ENCODE measurements at regions not wholly inside any gene's neighbourhood (a gene's known extent, or its start where the extent isn't known, plus 50 kb on each side); places are given as distances from the start of the nearest gene placed in this dataset.
"Not testable (repeated sequence)": the region's sequence is repeated elsewhere in the genome, so short reads cannot be mapped to it uniquely, and the experiment has no call there.

GRCh38 chr14:38705220-38705619 lies 397.8 kb downstream of the SEC23A start:
- no peak for DNase-seq (ENCODE audit: low spot score)
- H3K4me3 Mint-ChIP-seq (ENCODE audit: low read depth): no peak overlapping the region
- H3K9me3 Mint-ChIP-seq: no peaks in the 10 kb centered on the region
- no peak overlapping the region for H3K27ac Mint-ChIP-seq
- no peaks in the 10 kb centered on the region for H3K27me3 Mint-ChIP-seq (ENCODE audit: low read depth)
- H3K4me1 Mint-ChIP-seq (ENCODE audit: low read depth): no peaks in the 10 kb centered on the region
- H3K36me3 Mint-ChIP-seq (ENCODE audit: low read depth): no peaks in the 10 kb centered on the region
- intact Hi-C loops (cut with micrococcal nuclease): no loop called here

GRCh38 chr14:38704220-38704619 lies 398.8 kb downstream of the SEC23A start:
- no peaks in the 10 kb centered on the region for H3K27me3 Mint-ChIP-seq (ENCODE audit: low read depth)
- no peaks in the 10 kb centered on the region for H3K9me3 Mint-ChIP-seq
- H3K27ac Mint-ChIP-seq: no peak overlapping the region
- no peaks in the 10 kb centered on the region for H3K4me1 Mint-ChIP-seq (ENCODE audit: low read depth)
- H3K36me3 Mint-ChIP-seq (ENCODE audit: low read depth): no peaks in the 10 kb centered on the region
- no peak overlapping the region for H3K4me3 Mint-ChIP-seq (ENCODE audit: low read depth)
- no peak for DNase-seq (ENCODE audit: low spot score)
- intact Hi-C loops (cut with micrococcal nuclease): no loop called here

GRCh38 chr14:38696925-38697324 lies 406.1 kb downstream of the SEC23A start:
- Mint-ChIP-seq H3K9me3 (no peaks in the 10 kb centered on the region), H3K4me3 (ENCODE audit: low read depth) (no peak overlapping the region), H3K27me3 (ENCODE audit: low read depth) (no peaks in the 10 kb centered on the region), H3K27ac (no peak overlapping the region), H3K4me1 (ENCODE audit: low read depth) (no peaks in the 10 kb centered on the region), H3K36me3 (ENCODE audit: low read depth) (no peaks in the 10 kb centered on the region)
- intact Hi-C loops (cut with micrococcal nuclease): no loop called here
- DNase-seq (ENCODE audit: low spot score): no peak

- H3K9me3 Mint-ChIP-seq: no peaks in the 10 kb centered on the region
- intact Hi-C loops (cut with micrococcal nuclease): no loop called here
- no peaks in the 10 kb centered on the region for H3K4me1 Mint-ChIP-seq (ENCODE audit: low read depth)
- H3K4me3 Mint-ChIP-seq (ENCODE audit: low read depth): no peak overlapping the region
- no peaks in the 10 kb centered on the region for H3K36me3 Mint-ChIP-seq (ENCODE audit: low read depth)
- no peak for DNase-seq (ENCODE audit: low spot score)
- H3K27me3 Mint-ChIP-seq (ENCODE audit: low read depth): no peaks in the 10 kb centered on the region
- no peak overlapping the region for H3K27ac Mint-ChIP-seq
These were observed 409.6 kb downstream of the SEC23A start for GRCh38 chr14:38693423-38693822.

- no peaks in the 10 kb centered on the region for H3K9me3 Mint-ChIP-seq
- H3K36me3 Mint-ChIP-seq (ENCODE audit: low read depth): no peaks in the 10 kb centered on the region
- no peaks in the 10 kb centered on the region for H3K27me3 Mint-ChIP-seq (ENCODE audit: low read depth)
- no peaks in the 10 kb centered on the region for H3K4me1 Mint-ChIP-seq (ENCODE audit: low read depth)
- intact Hi-C loops (cut with micrococcal nuclease): no loop called here
- no peak overlapping the region for H3K4me3 Mint-ChIP-seq (ENCODE audit: low read depth)
- no peak for DNase-seq (ENCODE audit: low spot score)
- H3K27ac Mint-ChIP-seq: no peak overlapping the region
These were observed 413.1 kb upstream of the CLEC14A start for GRCh38 chr14:38669027-38669426.

GRCh38 chr14:38663382-38663781 lies 407.5 kb upstream of the CLEC14A start:
- Mint-ChIP-seq H3K9me3 (no peaks in the 10 kb centered on the region), H3K4me1 (ENCODE audit: low read depth) (no peaks in the 10 kb centered on the region), H3K36me3 (ENCODE audit: low read depth) (no peaks in the 10 kb centered on the region), H3K4me3 (ENCODE audit: low read depth) (no peak overlapping the region), H3K27ac (no peak overlapping the region), H3K27me3 (ENCODE audit: low read depth) (no peaks in the 10 kb centered on the region)
- intact Hi-C loops (cut with micrococcal nuclease): no loop called here
- no peak for DNase-seq (ENCODE audit: low spot score)

GRCh38 chr14:38662781-38663180 lies 406.9 kb upstream of the CLEC14A start:
- Mint-ChIP-seq H3K9me3 (no peaks in the 10 kb centered on the region), H3K36me3 (ENCODE audit: low read depth) (no peaks in the 10 kb centered on the region)
- intact Hi-C loops (cut with micrococcal nuclease): no loop called here

GRCh38 chr14:38646391-38646790 lies 390.5 kb upstream of the CLEC14A start:
- Mint-ChIP-seq H3K9me3 (no peaks in the 10 kb centered on the region), H3K4me3 (ENCODE audit: low read depth) (no peak overlapping the region), H3K27ac (no peak overlapping the region), H3K4me1 (ENCODE audit: low read depth) (no peaks in the 10 kb centered on the region), H3K27me3 (ENCODE audit: low read depth) (no peaks in the 10 kb centered on the region), H3K36me3 (ENCODE audit: low read depth) (no peaks in the 10 kb centered on the region)
- intact Hi-C loops (cut with micrococcal nuclease): no loop called here
- DNase-seq (ENCODE audit: low spot score): no peak

More at GRCh38 chr14:38662781-38663180, 406.9 kb upstream of the CLEC14A start:
- Mint-ChIP-seq H3K27ac (no peak overlapping the region), H3K4me3 (ENCODE audit: low read depth) (no peak overlapping the region), H3K4me1 (ENCODE audit: low read depth) (no peaks in the 10 kb centered on the region), H3K27me3 (ENCODE audit: low read depth) (no peaks in the 10 kb centered on the region)
- DNase-seq (ENCODE audit: low spot score): no peak

GRCh38 chr14:38634913-38635312 lies 379.0 kb upstream of the CLEC14A start:
- H3K36me3 Mint-ChIP-seq (ENCODE audit: low read depth); H3K4me1 Mint-ChIP-seq (ENCODE audit: low read depth); DNase-seq (ENCODE audit: low spot score); H3K27ac Mint-ChIP-seq; H3K4me3 Mint-ChIP-seq (ENCODE audit: low read depth); intact Hi-C loops (cut with micrococcal nuclease); H3K27me3 Mint-ChIP-seq (ENCODE audit: low read depth): not testable (repeated sequence)
- H3K9me3 Mint-ChIP-seq: peaks cover 38% of the 10 kb centered on the region

- Mint-ChIP-seq H3K36me3 (ENCODE audit: low read depth) (no peaks in the 10 kb centered on the region), H3K4me1 (ENCODE audit: low read depth) (no peaks in the 10 kb centered on the region), H3K4me3 (ENCODE audit: low read depth) (no peak overlapping the region), H3K27me3 (ENCODE audit: low read depth) (no peaks in the 10 kb centered on the region), H3K9me3 (peaks cover 44% of the 10 kb centered on the region), H3K27ac (no peak overlapping the region)
- intact Hi-C loops (cut with micrococcal nuclease): no loop called here
- DNase-seq (ENCODE audit: low spot score): no peak
These were observed 373.5 kb upstream of the CLEC14A start for GRCh38 chr14:38629412-38629811.

GRCh38 chr14:38627163-38627562 lies 371.3 kb upstream of the CLEC14A start:
- Mint-ChIP-seq H3K27me3 (ENCODE audit: low read depth) (no peaks in the 10 kb centered on the region), H3K9me3 (peaks cover 39% of the 10 kb centered on the region), H3K36me3 (ENCODE audit: low read depth) (no peaks in the 10 kb centered on the region), H3K4me3 (ENCODE audit: low read depth) (no peak overlapping the region), H3K27ac (no peak overlapping the region), H3K4me1 (ENCODE audit: low read depth) (no peaks in the 10 kb centered on the region)
- intact Hi-C loops (cut with micrococcal nuclease): no loop called here
- no peak for DNase-seq (ENCODE audit: low spot score)

GRCh38 chr14:38623661-38624060 lies 367.8 kb upstream of the CLEC14A start:
- peaks cover 18% of the 10 kb centered on the region for H3K9me3 Mint-ChIP-seq
- H3K36me3 Mint-ChIP-seq (ENCODE audit: low read depth): no peaks in the 10 kb centered on the region
- intact Hi-C loops (cut with micrococcal nuclease): no loop called here

GRCh38 chr14:38618514-38618913 lies 362.6 kb upstream of the CLEC14A start:
- Mint-ChIP-seq H3K4me3 (ENCODE audit: low read depth) (no peak overlapping the region), H3K9me3 (peaks cover 10% of the 10 kb centered on the region), H3K36me3 (ENCODE audit: low read depth) (no peaks in the 10 kb centered on the region), H3K27ac (no peak overlapping the region), H3K4me1 (ENCODE audit: low read depth) (no peaks in the 10 kb centered on the region), H3K27me3 (ENCODE audit: low read depth) (no peaks in the 10 kb centered on the region)
- no peak for DNase-seq (ENCODE audit: low spot score)
- intact Hi-C loops (cut with micrococcal nuclease): no loop called here

More at GRCh38 chr14:38623661-38624060, 367.8 kb upstream of the CLEC14A start:
- no peak overlapping the region for H3K4me3 Mint-ChIP-seq (ENCODE audit: low read depth)
- no peak for DNase-seq (ENCODE audit: low spot score)
- H3K27me3 Mint-ChIP-seq (ENCODE audit: low read depth): no peaks in the 10 kb centered on the region
- no peaks in the 10 kb centered on the region for H3K4me1 Mint-ChIP-seq (ENCODE audit: low read depth)
- H3K27ac Mint-ChIP-seq: no peak overlapping the region

GRCh38 chr14:38616959-38617358 lies 361.1 kb upstream of the CLEC14A start:
- Mint-ChIP-seq H3K9me3 (peaks cover 5% of the 10 kb centered on the region), H3K36me3 (ENCODE audit: low read depth) (no peaks in the 10 kb centered on the region), H3K27ac (no peak overlapping the region), H3K4me3 (ENCODE audit: low read depth) (no peak overlapping the region), H3K4me1 (ENCODE audit: low read depth) (no peaks in the 10 kb centered on the region), H3K27me3 (ENCODE audit: low read depth) (no peaks in the 10 kb centered on the region)
- no peak for DNase-seq (ENCODE audit: low spot score)
- intact Hi-C loops (cut with micrococcal nuclease): no loop called here

Measured in activated T-helper 2 cell treated with anti-CD3 and anti-CD28 coated beads, Interferon-gamma antibody, Interleukin-2, Interleukin-4, amounts not matched to agents 10 μg/mL and 5 μg/mL and 100 μg/mL, durations not matched to agents 14 hours and 24 hours and 36 hours (primary cell).